Astrocyte (in vitro differentiated cells and primary cell): ENCODE measurements at regions not wholly inside any gene's neighbourhood (a gene's known extent, or its start where the extent isn't known, plus 50 kb on each side); places are given as distances from the start of the nearest gene placed in this dataset.
"Not testable (repeated sequence)": the region's sequence is repeated elsewhere in the genome, so short reads cannot be mapped to it uniquely, and the experiment has no call there.

Experiments used
- DNase-seq: peaks from one replicate; pipeline ENCODE4 v3.0.0-alpha.2; 2010; ENCODE audit warnings: low read depth
- FAIRE-seq: peaks from 2 replicates; lab custom pipeline; 2011; peaks lifted over from hg19 to GRCh38; lab: Jason Lieb, UNC
- H2AFZ ChIP-seq: 2 replicates; pipeline ENCODE4 v1.6.0; 2012; ENCODE audit warnings: low read depth, low read length, inconsistent platforms
- H3K27ac ChIP-seq: 2 replicates; pipeline ENCODE4 v1.5.1; 2011; ENCODE audit warnings: low read depth, low read length, inconsistent platforms
- H3K27me3 ChIP-seq: 2 replicates; pipeline ENCODE4 v1.6.0; 2011; ENCODE audit warnings: low read length, inconsistent platforms; ENCODE audit not compliant: insufficient read depth
- H3K36me3 ChIP-seq: 2 replicates; pipeline ENCODE4 v1.5.1; 2011; ENCODE audit warnings: low read length, inconsistent platforms; ENCODE audit not compliant: insufficient read depth
- H3K4me1 ChIP-seq: 2 replicates; pipeline ENCODE4 v1.5.1; 2011; ENCODE audit warnings: low read length, inconsistent platforms; ENCODE audit not compliant: insufficient read depth
- H3K4me2 ChIP-seq: 2 replicates; pipeline ENCODE4 v1.6.0; 2012; ENCODE audit warnings: low read length, inconsistent platforms
- H3K4me3 ChIP-seq: 2 replicates; pipeline ENCODE4 v1.5.1; 2011; ENCODE audit warnings: low read depth, mild to moderate bottlenecking, low read length, inconsistent platforms; ENCODE audit not compliant: insufficient read depth
- H3K79me2 ChIP-seq: 2 replicates; pipeline ENCODE4 v1.6.0; 2012; ENCODE audit warnings: mild to moderate bottlenecking, low read length, inconsistent platforms; ENCODE audit not compliant: insufficient read depth
- H3K9ac ChIP-seq: 2 replicates; pipeline ENCODE4 v1.6.0; 2012; ENCODE audit warnings: mild to moderate bottlenecking, low read length, inconsistent platforms
- H3K9me3 ChIP-seq: 2 replicates; pipeline ENCODE4 v1.5.1; 2012; ENCODE audit warnings: low read depth, mild to moderate bottlenecking, low read length, inconsistent platforms; ENCODE audit not compliant: insufficient read depth
- H4K20me1 ChIP-seq: 2 replicates; pipeline ENCODE4 v1.6.0; 2012; ENCODE audit warnings: low read length, inconsistent platforms; ENCODE audit not compliant: insufficient read depth
- H3K27ac Mint-ChIP-seq: one replicate; pipeline ENCODE4 v1.8.0; 2021; ENCODE audit warnings: mild to moderate bottlenecking, mixed read lengths; ENCODE audit not compliant: unreplicated experiment
- H3K27me3 Mint-ChIP-seq: one replicate; pipeline ENCODE4 v1.8.0; 2021; ENCODE audit warnings: low read depth, mixed read lengths; ENCODE audit not compliant: unreplicated experiment
- H3K36me3 Mint-ChIP-seq: one replicate; pipeline ENCODE4 v1.8.0; 2021; ENCODE audit warnings: low read depth, mixed read lengths; ENCODE audit not compliant: unreplicated experiment
- H3K4me1 Mint-ChIP-seq: one replicate; pipeline ENCODE4 v1.8.0; 2021; ENCODE audit warnings: low read depth, mixed read lengths; ENCODE audit not compliant: unreplicated experiment
- H3K4me3 Mint-ChIP-seq: one replicate; pipeline ENCODE4 v1.8.0; 2021; ENCODE audit warnings: mild to moderate bottlenecking, moderate library complexity, mixed read lengths; ENCODE audit not compliant: unreplicated experiment
- H3K9me3 Mint-ChIP-seq: one replicate; pipeline ENCODE4 v1.8.0; 2021; ENCODE audit warnings: mild to moderate bottlenecking, mixed read lengths; ENCODE audit not compliant: unreplicated experiment

GRCh38 chr16:18263046-18263445, 73.5 kb downstream of the NPIPA8 start:
- not testable (repeated sequence) for H3K4me3 Mint-ChIP-seq, H3K9me3 Mint-ChIP-seq, H3K9me3 ChIP-seq, H3K27ac Mint-ChIP-seq, H3K9ac ChIP-seq, H3K79me2 ChIP-seq, H3K4me3 ChIP-seq, DNase-seq, H3K4me2 ChIP-seq, H3K36me3 ChIP-seq, FAIRE-seq, H3K36me3 Mint-ChIP-seq, H3K27me3 ChIP-seq, H4K20me1 ChIP-seq, H3K27me3 Mint-ChIP-seq, H2AFZ ChIP-seq, H3K4me1 ChIP-seq, H3K4me1 Mint-ChIP-seq, H3K27ac ChIP-seq

- H4K20me1 ChIP-seq, H2AFZ ChIP-seq, H3K9me3 Mint-ChIP-seq, H3K27ac ChIP-seq, H3K9me3 ChIP-seq, H3K27me3 ChIP-seq, H3K36me3 ChIP-seq, H3K9ac ChIP-seq, H3K27me3 Mint-ChIP-seq, H3K4me1 Mint-ChIP-seq, DNase-seq, H3K27ac Mint-ChIP-seq, H3K4me2 ChIP-seq, H3K79me2 ChIP-seq, H3K4me3 ChIP-seq, H3K4me1 ChIP-seq, H3K36me3 Mint-ChIP-seq, H3K4me3 Mint-ChIP-seq, FAIRE-seq: not testable (repeated sequence)
These were observed 74.7 kb downstream of the NPIPA8 start for GRCh38 chr16:18261848-18262247.

- not testable (repeated sequence) for H3K4me1 ChIP-seq, DNase-seq, H3K9ac ChIP-seq, H3K4me3 ChIP-seq, H3K27me3 ChIP-seq, H3K4me3 Mint-ChIP-seq, H3K9me3 Mint-ChIP-seq, H3K27ac Mint-ChIP-seq, H3K79me2 ChIP-seq, H3K27me3 Mint-ChIP-seq, H2AFZ ChIP-seq, H3K36me3 Mint-ChIP-seq, FAIRE-seq, H3K36me3 ChIP-seq, H3K4me1 Mint-ChIP-seq, H3K27ac ChIP-seq, H3K9me3 ChIP-seq, H3K4me2 ChIP-seq, H4K20me1 ChIP-seq
These were observed 76.9 kb downstream of the NPIPA8 start for GRCh38 chr16:18259496-18260176.

GRCh38 chr16:18252943-18253342, 83.6 kb downstream of the NPIPA8 start:
- H3K36me3 Mint-ChIP-seq, FAIRE-seq, H3K4me3 ChIP-seq, H3K27ac ChIP-seq, H3K9me3 ChIP-seq, H4K20me1 ChIP-seq, DNase-seq, H2AFZ ChIP-seq, H3K4me1 Mint-ChIP-seq, H3K79me2 ChIP-seq, H3K9ac ChIP-seq, H3K4me1 ChIP-seq, H3K27me3 ChIP-seq, H3K27ac Mint-ChIP-seq, H3K27me3 Mint-ChIP-seq, H3K9me3 Mint-ChIP-seq, H3K4me2 ChIP-seq, H3K4me3 Mint-ChIP-seq, H3K36me3 ChIP-seq: not testable (repeated sequence)

- not testable (repeated sequence) for H3K27ac Mint-ChIP-seq, H3K27ac ChIP-seq, H3K4me1 Mint-ChIP-seq, H3K4me3 Mint-ChIP-seq, DNase-seq, H3K79me2 ChIP-seq, H2AFZ ChIP-seq, H3K9me3 ChIP-seq, FAIRE-seq, H4K20me1 ChIP-seq, H3K4me1 ChIP-seq, H3K9ac ChIP-seq, H3K36me3 Mint-ChIP-seq, H3K9me3 Mint-ChIP-seq, H3K36me3 ChIP-seq, H3K27me3 ChIP-seq, H3K4me2 ChIP-seq, H3K27me3 Mint-ChIP-seq, H3K4me3 ChIP-seq
These were observed 106.0 kb downstream of the NPIPA8 start for GRCh38 chr16:18230505-18230904.

GRCh38 chr16:18222054-18223009, 114.2 kb downstream of the NPIPA8 start:
- H3K4me3 Mint-ChIP-seq, H3K9me3 Mint-ChIP-seq, H3K36me3 Mint-ChIP-seq, H3K27ac ChIP-seq, H3K4me1 ChIP-seq, H3K79me2 ChIP-seq, H3K9me3 ChIP-seq, H3K4me1 Mint-ChIP-seq, FAIRE-seq, DNase-seq, H4K20me1 ChIP-seq, H3K4me3 ChIP-seq, H2AFZ ChIP-seq, H3K4me2 ChIP-seq, H3K36me3 ChIP-seq, H3K27me3 ChIP-seq, H3K9ac ChIP-seq, H3K27ac Mint-ChIP-seq, H3K27me3 Mint-ChIP-seq: not testable (repeated sequence)
